Body of pancreas (tissue), 4 donors: ENCODE measurements at regions not wholly inside any gene's neighbourhood (a gene's known extent, or its start where the extent isn't known, plus 50 kb on each side); places are given as distances from the start of the nearest gene placed in this dataset.
"Not testable (repeated sequence)": the region's sequence is repeated elsewhere in the genome, so short reads cannot be mapped to it uniquely, and the experiment has no call there.

Source experiments
- ATAC-seq: fragments of 150-250 bp; one replicate; pipeline ENCODE4 v1.9.1; 2016
- DNase-seq, 4 donors: peaks; one replicate each; pipeline ENCODE4 v3.0.0-alpha.2; 2019
- H3K27ac ChIP-seq, 4 donors: fragments of 200-600 bp; sonication (generic); 1 replicate in 3 of 4; 2 replicates in 1 of 4; pipeline versions ENCODE4 v1.5.1 to v1.6.1; 2016 to 2019; ENCODE audit warnings: mild to moderate bottlenecking in 1 of 4, mixed read lengths in 1 of 4, moderate library complexity in 1 of 4
- H3K27me3 ChIP-seq, 2 donors: fragments of 200-600 bp; sonication (generic); one replicate each; pipeline ENCODE4 v1.6.0; 2016; ENCODE audit warnings: mild to moderate bottlenecking in 1 of 2
- H3K36me3 ChIP-seq, 2 donors: fragments of 200-600 bp; sonication (generic); replicated peaks in 1 of 2; 2 replicates each; pipeline ENCODE4 v1.5.1; 2016; ENCODE audit warnings: low read depth in 2 of 2; ENCODE audit not compliant: insufficient read depth in 1 of 2
- H3K4me1 ChIP-seq: fragments of 200-600 bp; sonication (generic); one replicate; pipeline ENCODE4 v1.6.0; 2016
- H3K4me3 ChIP-seq, 2 donors: fragments of 200-600 bp; sonication (generic); 1 replicate in 1 of 2; 2 replicates in 1 of 2; pipeline ENCODE4 v1.5.1; 2016 to 2019
- H3K9me3 ChIP-seq, 3 donors: fragments of 200-600 bp; sonication (generic); 1 replicate in 2 of 3; 2 replicates in 1 of 3; pipeline ENCODE4 v1.5.1; 2016
- CTCF ChIP-seq, 7 experiments: fragments of 450-650 bp in 4 of 7; fragments of 200-600 bp in 3 of 7; sonication (generic) in 3 of 7; IDR thresholded peaks; one replicate each; pipeline ENCODE4 v1.5.1; 2016 to 2019; ENCODE audit warnings: antibody characterized with exemption in 7 of 7
- POLR2A ChIP-seq, 3 donors: fragments of 450-650 bp; IDR thresholded peaks; one replicate each; pipeline ENCODE4 v1.6.1; 2016; ENCODE audit warnings: antibody characterized with exemption in 3 of 3, mild to moderate bottlenecking in 2 of 3
- WGBS, 2 donors: methylation state at CpG; one replicate each; pipeline ENCODE4 v1.1.5; 2017; 5-methylcytosine and 5-hydroxymethylcytosine counted together
- intact Hi-C: fragments of 100-400 bp; cut with DNase I; formaldehyde crosslinking; loops from one replicate; pipeline ENCODE4 v1.15.1; 2023

- H3K36me3 ChIP-seq = no peaks in the 10 kb centered on the region
- H3K27ac ChIP-seq = no peak overlapping the region
- H3K4me3 ChIP-seq = no peak overlapping the region
- DNase-seq = no peak
- TF ChIP-seq CTCF (IDR thresholded peaks at IDR 0.05) = no peak
- no peak for TF ChIP-seq POLR2A (IDR thresholded peaks at IDR 0.05)
- intact Hi-C loops = no loop called here
- H3K4me1 ChIP-seq = no peaks in the 10 kb centered on the region
- H3K27me3 ChIP-seq = no peaks in the 10 kb centered on the region
- H3K9me3 ChIP-seq = no peaks in the 10 kb centered on the region
- 68 to 90% methylated on average over 2 of the region's 2 CpGs for WGBS, 2 donors
- ATAC-seq = no peak
Measured at GRCh38 chr5:163135849-163136248, 301.5 kb upstream of the CCNG1 start.

GRCh38 chr5:163161512-163161911 is 275.9 kb upstream of the CCNG1 start:
- no peak for ATAC-seq
- Histone ChIP-seq H3K36me3 (no peaks in the 10 kb centered on the region), H3K27me3 (no peaks in the 10 kb centered on the region), H3K4me3 (no peak overlapping the region), H3K27ac (no peak overlapping the region), H3K9me3 (peaks cover 0 to 4% (median 0%) of the 10 kb centered on the region in 3 donors), H3K4me1 (no peaks in the 10 kb centered on the region)
- no peak for TF ChIP-seq CTCF (IDR thresholded peaks at IDR 0.05)
- no peak for TF ChIP-seq POLR2A (IDR thresholded peaks at IDR 0.05)
- DNase-seq = no peak
- intact Hi-C loops = no loop called here

GRCh38 chr5:163162645-163163044 is 274.8 kb upstream of the CCNG1 start:
- 44 to 49% methylated on average over 3 of the region's 3 CpGs for WGBS, 2 donors
- intact Hi-C loops = no loop called here
- H3K36me3 ChIP-seq = no peaks in the 10 kb centered on the region
- DNase-seq (no peak), ATAC-seq (no peak)
- no peak overlapping the region for H3K27ac ChIP-seq
- peaks cover 0 to 4% (median 0%) of the 10 kb centered on the region in 3 donors for H3K9me3 ChIP-seq
- TF ChIP-seq CTCF (IDR thresholded peaks at IDR 0.05) (no peak), POLR2A (IDR thresholded peaks at IDR 0.05) (no peak)
- no peak overlapping the region for H3K4me3 ChIP-seq
- no peaks in the 10 kb centered on the region for H3K27me3 ChIP-seq
- H3K4me1 ChIP-seq = no peaks in the 10 kb centered on the region

- no peak for ATAC-seq
- no peaks in the 10 kb centered on the region for H3K4me1 ChIP-seq
- H3K27me3 ChIP-seq = no peaks in the 10 kb centered on the region
- intact Hi-C loops = no loop called here
- H3K27ac ChIP-seq = no peak overlapping the region
- H3K4me3 ChIP-seq = no peak overlapping the region
- TF ChIP-seq CTCF (IDR thresholded peaks at IDR 0.05) = no peak
- no peak for TF ChIP-seq POLR2A (IDR thresholded peaks at IDR 0.05)
- peaks cover 0 to 4% (median 0%) of the 10 kb centered on the region in 3 donors for H3K9me3 ChIP-seq
- DNase-seq = no peak
- H3K36me3 ChIP-seq = no peaks in the 10 kb centered on the region
- 61 to 68% methylated on average over 2 of the region's 2 CpGs for WGBS, 2 donors
Measured at GRCh38 chr5:163163858-163164257, 273.5 kb upstream of the CCNG1 start.

- Histone ChIP-seq H3K27me3 (no peaks in the 10 kb centered on the region), H3K4me3 (no peak overlapping the region), H3K4me1 (no peaks in the 10 kb centered on the region), H3K36me3 (no peaks in the 10 kb centered on the region), H3K27ac (no peak overlapping the region), H3K9me3 (peaks cover 0 to 4% (median 0%) of the 10 kb centered on the region in 3 donors)
- no peak for ATAC-seq
- WGBS, 2 donors = 82 to 86% methylated on average over 6 to 10 of the region's 10 CpGs
- intact Hi-C loops = no loop called here
- TF ChIP-seq CTCF (IDR thresholded peaks at IDR 0.05) (no peak), POLR2A (IDR thresholded peaks at IDR 0.05) (no peak)
- no peak for DNase-seq
Measured at GRCh38 chr5:163165277-163165676, 272.1 kb upstream of the CCNG1 start.

GRCh38 chr5:163170161-163170560 is 267.2 kb upstream of the CCNG1 start:
- WGBS, 2 donors = 74 to 77% methylated on average over 3 of the region's 3 CpGs
- H3K9me3 ChIP-seq, H3K4me1 ChIP-seq, H3K36me3 ChIP-seq, DNase-seq, H3K27me3 ChIP-seq, H3K27ac ChIP-seq, H3K4me3 ChIP-seq, ATAC-seq, intact Hi-C loops: not testable (repeated sequence)
